Stimulated activated CD4-positive, alpha-beta T cell treated with anti-CD3 and anti-CD28 coated beads, Interleukin-2, amount 100 ng/mL, for 4 hours (primary cell): ENCODE measurements at regions not wholly inside any gene's neighbourhood (a gene's known extent, or its start where the extent isn't known, plus 50 kb on each side); places are given as distances from the start of the nearest gene placed in this dataset.
"Not testable (repeated sequence)": the region's sequence is repeated elsewhere in the genome, so short reads cannot be mapped to it uniquely, and the experiment has no call there.

Source experiments
- DNase-seq: peaks from one replicate; pipeline ENCODE4 v3.0.0-alpha.2; 2020; ENCODE audit warnings: low read depth

- DNase-seq, result no peak
Observed at GRCh38 chr12:91885851-91886731, 259.6 kb downstream of the BTG1 start.

DNA sequence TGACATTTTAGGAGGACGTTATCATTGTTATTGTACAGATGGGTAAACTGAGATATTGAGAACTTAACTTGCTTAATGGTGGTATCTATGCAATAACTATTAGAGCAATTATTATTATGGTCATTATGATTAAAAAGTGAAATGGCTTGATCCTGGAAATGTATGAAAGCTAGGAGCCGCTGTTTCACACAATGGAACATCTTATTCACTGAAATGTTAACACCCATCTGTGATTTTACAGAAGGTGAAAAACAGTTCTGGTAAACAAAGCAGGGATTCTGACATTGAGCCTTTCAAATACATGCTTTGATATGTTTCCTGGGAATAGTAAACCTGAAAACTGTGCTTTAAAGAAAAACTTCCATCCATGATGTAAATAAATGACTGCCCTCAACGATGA is 261.4 kb downstream of the BTG1 start:
- no peak for DNase-seq

DNA sequence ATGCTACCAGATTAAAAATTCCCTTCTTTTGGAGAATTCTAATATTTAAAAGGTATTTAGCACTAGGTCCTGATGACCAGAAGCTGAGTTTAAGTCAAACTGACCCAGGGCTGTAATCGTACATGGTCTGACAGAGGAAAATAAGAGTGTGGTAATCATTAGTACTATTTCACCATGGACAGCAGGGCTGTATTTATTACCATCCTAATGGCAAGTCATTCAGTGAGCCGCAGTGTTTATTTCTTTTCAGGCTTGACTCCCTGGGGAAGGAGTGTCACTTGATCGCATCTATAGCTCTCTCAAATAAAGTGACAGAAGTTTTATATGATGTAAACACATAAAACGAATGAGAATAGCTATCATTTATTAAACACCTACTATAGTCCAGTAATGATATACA is 261.8 kb downstream of the BTG1 start:
- no peak for DNase-seq

GRCh38 chr12:91882910-91883309 is 262.7 kb downstream of the BTG1 start:
- no peak for DNase-seq

DNA sequence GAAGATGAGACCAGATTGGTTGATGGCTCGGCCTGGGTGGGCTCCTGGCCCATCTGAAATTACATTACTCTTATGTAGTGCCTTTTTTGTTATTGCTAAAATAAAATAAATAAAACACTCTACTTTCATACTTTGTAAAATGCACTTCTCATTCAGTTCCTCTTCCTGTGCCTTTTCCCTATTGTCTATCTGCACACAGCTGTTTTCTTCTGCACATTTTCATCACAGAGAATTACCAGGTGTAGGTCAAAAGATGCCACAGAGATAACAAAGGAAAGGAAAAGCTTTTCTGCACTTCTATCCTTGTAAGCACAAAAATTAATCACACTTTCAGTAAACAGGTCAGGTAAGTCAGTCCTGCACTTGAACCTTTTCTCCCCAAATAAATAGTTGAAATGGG is 265.1 kb downstream of the BTG1 start:
- no peak for DNase-seq

GRCh38 chr12:91877456-91878235 is 268.0 kb downstream of the BTG1 start:
- peak; percentile 47 for DNase-seq

- peak; percentile 83 for DNase-seq
Observed at GRCh38 chr12:91877022-91877421, 268.6 kb downstream of the BTG1 start.

DNA sequence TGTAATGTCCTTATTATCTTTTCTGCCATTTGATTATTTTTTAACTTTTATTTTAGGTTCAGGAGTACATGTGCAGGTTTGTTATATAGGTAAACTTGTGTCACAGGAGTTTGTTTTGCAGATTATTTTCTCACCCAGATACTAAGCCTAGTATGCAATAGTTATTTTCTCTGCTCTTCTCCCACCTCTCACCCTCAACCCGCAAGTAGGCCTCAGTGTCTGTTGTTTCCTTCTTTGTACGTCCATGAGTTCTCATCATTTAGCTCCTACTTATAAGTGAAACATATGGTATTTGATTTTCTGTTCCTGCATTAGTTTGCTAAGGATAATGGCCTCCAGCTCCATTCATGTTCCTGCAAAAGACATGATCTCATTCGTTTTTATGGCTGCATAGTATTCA is 270.0 kb downstream of the BTG1 start:
- not testable (repeated sequence) for DNase-seq

- DNase-seq, result no peak
Observed at GRCh38 chr12:91874086-91874865, 271.4 kb downstream of the BTG1 start.

GRCh38 chr12:91871751-91872150 is 273.9 kb downstream of the BTG1 start:
- DNase-seq, result no peak

DNA sequence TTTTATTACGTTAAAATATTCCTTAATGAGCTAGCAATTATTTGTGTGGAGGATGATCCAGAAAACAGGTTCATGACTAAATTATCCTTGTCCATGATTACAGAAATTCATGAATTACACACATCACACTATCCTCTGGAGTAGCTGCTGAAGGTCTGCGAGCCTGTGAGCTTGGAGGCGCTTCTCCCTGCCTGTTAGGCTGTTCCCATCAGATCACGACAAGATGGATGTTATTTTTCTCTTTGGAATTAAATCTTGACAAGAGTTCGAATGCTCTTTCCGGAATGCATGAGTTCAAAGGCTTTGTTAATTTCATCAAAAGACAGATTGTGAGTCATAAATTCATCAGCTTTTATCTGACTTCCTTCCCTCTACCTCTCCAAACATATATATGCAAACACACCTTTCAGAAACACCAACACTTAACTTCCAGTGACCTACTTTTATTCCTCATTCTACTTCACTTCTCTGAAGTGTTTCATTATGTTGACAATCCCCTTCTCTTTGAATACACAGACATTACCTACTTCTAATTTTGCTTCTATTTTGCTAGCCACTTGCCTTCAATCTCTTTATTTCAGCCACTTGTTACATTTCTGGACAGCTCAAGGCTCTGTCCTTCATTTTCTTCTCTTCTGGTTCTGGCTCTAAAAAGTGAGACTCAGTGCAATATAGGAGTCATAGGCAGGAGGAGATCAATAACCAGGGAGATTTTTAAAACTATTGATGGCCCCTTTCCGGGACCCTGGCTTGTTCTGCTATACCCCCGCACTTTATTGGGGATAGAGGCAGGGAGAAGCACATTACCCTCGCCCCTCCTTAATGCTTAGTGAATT is 274.6 kb downstream of the BTG1 start:
- no peak for DNase-seq

DNA sequence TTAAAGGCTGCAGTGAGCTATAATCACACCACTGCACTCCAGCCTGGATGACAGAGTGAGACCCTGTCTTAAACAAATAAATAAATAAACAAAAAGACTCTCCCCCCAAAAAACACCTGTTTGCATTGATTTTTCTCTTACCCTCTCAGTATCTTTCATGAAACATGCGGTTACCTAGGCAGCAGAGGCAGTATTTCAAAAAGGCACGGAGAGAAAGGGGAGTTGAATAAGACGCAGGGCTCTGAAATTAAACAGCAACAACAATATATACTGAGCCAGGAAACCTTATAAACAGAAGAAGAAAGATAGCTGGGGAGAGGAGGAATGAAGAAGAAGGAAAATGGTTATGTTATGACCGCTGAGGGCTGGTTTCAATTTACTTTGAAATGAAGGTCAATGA is 277.6 kb downstream of the BTG1 start:
- DNase-seq, result no peak

- DNase-seq, result no peak
Observed at GRCh38 chr12:91866566-91866965, 279.1 kb downstream of the BTG1 start.

GRCh38 chr12:91863702-91864101 is 281.9 kb downstream of the BTG1 start:
- no peak for DNase-seq

GRCh38 chr12:91861554-91861953 is 284.1 kb downstream of the BTG1 start:
- no peak for DNase-seq

GRCh38 chr12:91859347-91859746 is 286.3 kb downstream of the BTG1 start:
- DNase-seq, result no peak

- no peak for DNase-seq
Observed at GRCh38 chr12:91857813-91858542, 287.7 kb downstream of the BTG1 start.

GRCh38 chr12:91854725-91855124 is 290.9 kb downstream of the BTG1 start:
- no peak for DNase-seq

GRCh38 chr12:91853350-91854127 is 292.1 kb downstream of the BTG1 start:
- no peak for DNase-seq

GRCh38 chr12:91852634-91853033 is 293.0 kb downstream of the BTG1 start:
- no peak for DNase-seq
